HL-60 (cell line): ENCODE measurements at regions not wholly inside any gene's neighbourhood (a gene's known extent, or its start where the extent isn't known, plus 50 kb on each side); places are given as distances from the start of the nearest gene placed in this dataset.

Experiments
- DNase-seq, 2 experiments: peaks; one replicate each; pipeline ENCODE4 v3.0.0-alpha.2; 2010 to 2020; ENCODE audit warnings: low read depth in 1 of 2, low spot score in 1 of 2
- H3K27ac ChIP-seq: fragments of 250-450 bp; sonication (Bioruptor Pico); replicated peaks from 2 replicates; pipeline ENCODE4 v1.5.1; 2020; ENCODE audit warnings: mild to moderate bottlenecking, moderate library complexity
- H3K27me3 ChIP-seq: fragments of 250-450 bp; sonication (Bioruptor Pico); 2 replicates; pipeline ENCODE4 v1.5.1; 2021; ENCODE audit warnings: mild to moderate bottlenecking, moderate library complexity; ENCODE audit not compliant: insufficient read depth, poor library complexity, severe bottlenecking
- H3K4me3 ChIP-seq: replicated peaks from 2 replicates; pipeline ENCODE4 v1.5.1; 2011; ENCODE audit warnings: mild to moderate bottlenecking, control low read depth, low read length; ENCODE audit not compliant: insufficient read depth
- GABPA ChIP-seq: IDR thresholded peaks from 2 replicates; pipeline ENCODE4 v1.6.1; 2012; ENCODE audit warnings: low read depth
- POLR2AphosphoS5 ChIP-seq: IDR thresholded peaks from 2 replicates; pipeline ENCODE4 v1.6.1; 2012; ENCODE audit warnings: low read depth
- SPI1 ChIP-seq: IDR thresholded peaks from 2 replicates; pipeline ENCODE4 v1.6.1; 2012; ENCODE audit warnings: low read depth, mild to moderate bottlenecking, borderline replicate concordance
- TF ChIP-seq, protein P1 (sequence below): IDR thresholded peaks from one replicate; pipeline ENCODE4 v1.5.1; 2011; ENCODE audit warnings: low read length, control low read depth, inconsistent platforms; ENCODE audit not compliant: insufficient read depth
- TF ChIP-seq, protein P2 (sequence below): IDR thresholded peaks from 2 replicates; pipeline ENCODE4 v1.6.1; 2012; ENCODE audit warnings: low read depth; ENCODE audit not compliant: insufficient replicate concordance

DNA sequence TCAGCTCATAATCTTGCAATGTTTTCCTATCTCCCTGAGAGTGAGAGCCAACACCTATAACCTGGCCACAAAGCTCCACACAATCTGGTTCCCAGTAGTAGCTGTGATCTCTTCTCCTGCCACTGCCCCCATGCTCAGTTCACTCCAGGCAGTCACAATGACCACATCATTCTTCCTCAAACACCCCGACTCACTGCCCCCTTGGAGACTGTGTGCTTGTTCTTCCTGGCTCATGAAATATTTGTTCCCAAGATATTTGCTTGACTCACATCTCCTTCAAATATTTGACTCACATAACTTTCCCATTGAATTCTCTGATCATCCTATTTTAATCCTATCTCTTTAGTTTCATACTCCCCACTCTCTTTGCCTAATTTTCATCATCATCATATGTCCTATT, 173.7 kb downstream of the AREG start:
- no peak for DNase-seq
- H3K27me3 ChIP-seq = no peaks in the 10 kb centered on the region
- no peak for TF ChIP-seq POLR2AphosphoS5
- TF ChIP-seq GABPA = no peak
- TF ChIP-seq, protein P1, sequence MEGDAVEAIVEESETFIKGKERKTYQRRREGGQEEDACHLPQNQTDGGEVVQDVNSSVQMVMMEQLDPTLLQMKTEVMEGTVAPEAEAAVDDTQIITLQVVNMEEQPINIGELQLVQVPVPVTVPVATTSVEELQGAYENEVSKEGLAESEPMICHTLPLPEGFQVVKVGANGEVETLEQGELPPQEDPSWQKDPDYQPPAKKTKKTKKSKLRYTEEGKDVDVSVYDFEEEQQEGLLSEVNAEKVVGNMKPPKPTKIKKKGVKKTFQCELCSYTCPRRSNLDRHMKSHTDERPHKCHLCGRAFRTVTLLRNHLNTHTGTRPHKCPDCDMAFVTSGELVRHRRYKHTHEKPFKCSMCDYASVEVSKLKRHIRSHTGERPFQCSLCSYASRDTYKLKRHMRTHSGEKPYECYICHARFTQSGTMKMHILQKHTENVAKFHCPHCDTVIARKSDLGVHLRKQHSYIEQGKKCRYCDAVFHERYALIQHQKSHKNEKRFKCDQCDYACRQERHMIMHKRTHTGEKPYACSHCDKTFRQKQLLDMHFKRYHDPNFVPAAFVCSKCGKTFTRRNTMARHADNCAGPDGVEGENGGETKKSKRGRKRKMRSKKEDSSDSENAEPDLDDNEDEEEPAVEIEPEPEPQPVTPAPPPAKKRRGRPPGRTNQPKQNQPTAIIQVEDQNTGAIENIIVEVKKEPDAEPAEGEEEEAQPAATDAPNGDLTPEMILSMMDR = no peak
- TF ChIP-seq, protein P2, sequence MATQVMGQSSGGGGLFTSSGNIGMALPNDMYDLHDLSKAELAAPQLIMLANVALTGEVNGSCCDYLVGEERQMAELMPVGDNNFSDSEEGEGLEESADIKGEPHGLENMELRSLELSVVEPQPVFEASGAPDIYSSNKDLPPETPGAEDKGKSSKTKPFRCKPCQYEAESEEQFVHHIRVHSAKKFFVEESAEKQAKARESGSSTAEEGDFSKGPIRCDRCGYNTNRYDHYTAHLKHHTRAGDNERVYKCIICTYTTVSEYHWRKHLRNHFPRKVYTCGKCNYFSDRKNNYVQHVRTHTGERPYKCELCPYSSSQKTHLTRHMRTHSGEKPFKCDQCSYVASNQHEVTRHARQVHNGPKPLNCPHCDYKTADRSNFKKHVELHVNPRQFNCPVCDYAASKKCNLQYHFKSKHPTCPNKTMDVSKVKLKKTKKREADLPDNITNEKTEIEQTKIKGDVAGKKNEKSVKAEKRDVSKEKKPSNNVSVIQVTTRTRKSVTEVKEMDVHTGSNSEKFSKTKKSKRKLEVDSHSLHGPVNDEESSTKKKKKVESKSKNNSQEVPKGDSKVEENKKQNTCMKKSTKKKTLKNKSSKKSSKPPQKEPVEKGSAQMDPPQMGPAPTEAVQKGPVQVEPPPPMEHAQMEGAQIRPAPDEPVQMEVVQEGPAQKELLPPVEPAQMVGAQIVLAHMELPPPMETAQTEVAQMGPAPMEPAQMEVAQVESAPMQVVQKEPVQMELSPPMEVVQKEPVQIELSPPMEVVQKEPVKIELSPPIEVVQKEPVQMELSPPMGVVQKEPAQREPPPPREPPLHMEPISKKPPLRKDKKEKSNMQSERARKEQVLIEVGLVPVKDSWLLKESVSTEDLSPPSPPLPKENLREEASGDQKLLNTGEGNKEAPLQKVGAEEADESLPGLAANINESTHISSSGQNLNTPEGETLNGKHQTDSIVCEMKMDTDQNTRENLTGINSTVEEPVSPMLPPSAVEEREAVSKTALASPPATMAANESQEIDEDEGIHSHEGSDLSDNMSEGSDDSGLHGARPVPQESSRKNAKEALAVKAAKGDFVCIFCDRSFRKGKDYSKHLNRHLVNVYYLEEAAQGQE = no peak
- TF ChIP-seq SPI1 = no peak
- no peak overlapping the region for H3K4me3 ChIP-seq
- no peak overlapping the region for H3K27ac ChIP-seq

- H3K27me3 ChIP-seq = no peaks in the 10 kb centered on the region
- H3K4me3 ChIP-seq = no peak overlapping the region
- H3K27ac ChIP-seq = no peak overlapping the region
- no peak for TF ChIP-seq SPI1
- TF ChIP-seq, protein P1 = no peak
- TF ChIP-seq POLR2AphosphoS5 = no peak
- no peak for TF ChIP-seq GABPA
- TF ChIP-seq, protein P2 = no peak
- DNase-seq = no peak
Measured at GRCh38 chr4:74619931-74620702, 174.2 kb downstream of the BTC start.

- Histone ChIP-seq H3K4me3 (no peak overlapping the region), H3K27ac (no peak overlapping the region), H3K27me3 (no peaks in the 10 kb centered on the region)
- TF ChIP-seq POLR2AphosphoS5 (no peak), GABPA (no peak), SPI1 (no peak)
- TF ChIP-seq, protein P1 = no peak
- TF ChIP-seq, protein P2 = no peak
- no peak for DNase-seq
Measured at GRCh38 chr4:74621616-74622015, 172.7 kb downstream of the BTC start.
